NAMALWA (cell line): ENCODE measurements at regions not wholly inside any gene's neighbourhood (a gene's known extent, or its start where the extent isn't known, plus 50 kb on each side); places are given as distances from the start of the nearest gene placed in this dataset.
A peak's percentile ranks its signal among the peaks of the same experiment; 100 is the strongest.

Experiments
- DNase-seq: peaks from one replicate; pipeline ENCODE4 v3.0.0-alpha.2; 2015; ENCODE audit warnings: low spot score

DNA sequence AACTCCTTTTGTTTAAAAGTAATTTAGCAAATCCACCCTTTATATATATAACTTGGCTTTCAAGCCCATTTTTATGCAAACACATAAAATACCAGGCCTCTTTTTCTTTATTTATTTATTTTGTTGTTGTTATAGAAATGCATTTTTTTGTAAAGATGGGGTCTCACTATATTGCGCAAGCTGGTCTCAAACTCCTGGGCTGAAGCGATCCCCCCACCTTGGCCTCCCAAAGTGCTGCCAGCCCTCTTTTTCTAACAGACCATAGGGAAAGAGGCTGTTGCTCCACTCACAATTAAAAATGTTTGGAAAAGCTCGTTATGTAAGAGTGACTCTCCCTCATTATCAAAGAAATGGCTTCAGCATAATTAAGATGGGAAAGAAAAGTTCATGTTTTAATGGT lies 440.9 kb downstream of the HACE1 start:
- DNase-seq: no peak

- DNase-seq: no peak
Observed at GRCh38 chr6:104418125-104418524, 441.6 kb downstream of the HACE1 start.

DNA sequence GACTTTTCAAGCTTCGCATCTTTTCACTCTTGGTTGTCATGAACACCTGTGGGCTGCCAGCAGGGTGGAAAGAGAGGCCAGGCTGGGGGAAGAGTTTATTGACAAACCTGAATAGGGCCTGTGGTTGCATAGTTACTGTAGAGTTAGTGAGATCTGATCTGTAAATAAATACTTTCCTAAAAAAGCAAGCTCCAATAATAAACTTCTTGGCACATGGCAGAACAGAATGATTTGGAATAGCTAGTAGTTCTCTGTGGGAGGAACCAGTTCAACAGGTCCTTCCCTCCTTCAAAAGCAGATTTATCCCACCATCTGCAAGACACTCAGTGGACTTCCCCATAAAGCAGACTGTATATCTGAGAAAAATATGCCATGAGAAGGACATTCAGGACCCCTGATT lies 445.0 kb downstream of the HACE1 start:
- no peak for DNase-seq

DNA sequence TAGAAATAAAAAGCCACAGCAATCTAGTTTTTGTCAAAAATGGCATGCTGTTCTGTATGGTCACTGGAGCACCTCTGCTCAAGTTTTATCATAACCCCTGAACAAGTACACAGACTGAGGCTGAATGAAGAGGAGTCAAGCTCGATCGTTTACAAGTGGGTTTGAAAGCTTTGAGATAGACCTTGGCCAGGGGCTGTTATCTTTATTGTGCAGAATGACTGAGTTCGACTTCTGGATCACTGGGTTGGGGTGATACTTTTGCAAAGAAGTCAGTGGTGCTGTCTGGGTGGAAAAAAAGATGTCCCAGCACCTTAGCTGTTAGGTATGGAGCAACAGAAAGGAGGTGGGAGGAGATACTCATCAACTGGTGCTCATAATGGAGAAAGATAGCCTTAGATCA lies 446.0 kb downstream of the HACE1 start:
- DNase-seq: no peak

DNA sequence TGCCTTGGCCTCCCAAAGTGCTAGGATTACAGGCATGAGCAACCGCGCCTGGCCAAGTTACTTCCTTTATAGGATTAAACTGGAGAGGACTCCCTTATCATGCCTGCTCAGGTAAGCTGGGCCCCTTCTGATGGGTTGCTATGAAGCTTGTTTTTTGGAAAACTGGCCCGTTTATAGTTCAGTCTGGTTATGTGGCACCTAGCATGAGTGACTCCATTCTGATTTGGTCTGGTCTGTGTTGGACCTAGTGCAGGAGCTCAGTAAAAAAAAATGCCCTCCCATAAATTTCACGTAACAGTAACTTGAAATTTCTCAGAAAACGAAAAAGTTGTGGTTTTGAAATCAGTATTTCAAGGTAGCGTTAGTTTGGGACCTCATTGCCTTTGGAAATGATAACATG lies 448.4 kb downstream of the HACE1 start:
- DNase-seq: no peak

DNA sequence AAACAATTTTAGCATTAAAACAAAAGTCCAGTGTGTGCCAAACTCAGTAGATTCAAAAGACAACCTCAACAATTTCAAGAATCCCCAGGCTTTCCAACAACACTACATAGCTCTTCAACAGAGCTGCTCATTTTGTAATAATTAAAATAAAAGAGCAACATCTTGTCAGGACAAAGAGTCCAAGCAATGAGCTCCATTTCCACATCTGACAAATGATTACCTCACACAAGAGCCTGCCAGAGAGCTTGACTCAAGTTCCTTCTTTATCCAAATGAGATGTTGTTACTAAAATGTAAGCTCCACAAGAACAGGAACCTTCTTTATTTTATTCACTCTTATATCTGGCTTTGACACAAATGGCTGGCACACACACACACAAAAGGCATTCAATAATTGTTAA lies 449.8 kb downstream of the HACE1 start:
- no peak for DNase-seq

DNA sequence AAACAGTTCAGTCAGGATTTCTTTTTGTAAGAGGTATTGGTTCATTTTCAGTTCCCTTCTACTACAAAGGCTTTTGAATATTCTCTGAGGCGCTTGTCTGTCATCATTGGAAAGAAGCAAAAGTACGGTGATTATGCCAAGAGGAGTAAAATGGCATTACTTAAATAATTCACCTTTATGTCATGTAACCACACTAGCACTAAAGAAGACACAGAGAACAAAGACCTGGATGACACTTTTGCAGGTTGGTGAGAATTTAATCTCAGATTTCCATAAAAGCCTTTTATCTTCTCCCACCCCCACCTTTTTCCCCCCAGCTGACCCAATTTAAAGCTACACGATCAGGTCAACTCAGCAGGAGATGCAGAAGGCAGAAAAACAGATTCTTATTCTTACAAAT lies 451.8 kb downstream of the HACE1 start:
- no peak for DNase-seq

DNA sequence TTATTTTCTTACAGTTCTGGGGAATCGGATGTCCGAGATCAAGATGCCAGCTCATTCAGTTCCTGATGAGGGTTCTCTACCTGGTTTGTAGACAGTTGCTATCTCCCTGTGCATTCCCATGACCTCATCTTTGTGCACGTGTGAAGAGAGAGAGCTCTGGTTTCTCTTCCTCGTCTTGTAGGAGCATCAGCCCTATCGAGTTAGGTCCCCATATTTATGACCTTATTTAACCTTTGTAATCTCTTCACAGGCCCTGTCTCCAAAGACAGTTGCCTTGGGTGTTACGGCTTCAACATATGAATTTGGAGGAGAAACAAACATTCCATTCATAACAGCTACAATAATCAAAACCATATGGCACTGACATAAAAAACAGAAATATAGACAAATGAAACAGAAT lies 455.3 kb downstream of the HACE1 start:
- DNase-seq: peak; percentile 22

GRCh38 chr6:104402572-104402971 lies 457.1 kb downstream of the HACE1 start:
- no peak for DNase-seq

DNA sequence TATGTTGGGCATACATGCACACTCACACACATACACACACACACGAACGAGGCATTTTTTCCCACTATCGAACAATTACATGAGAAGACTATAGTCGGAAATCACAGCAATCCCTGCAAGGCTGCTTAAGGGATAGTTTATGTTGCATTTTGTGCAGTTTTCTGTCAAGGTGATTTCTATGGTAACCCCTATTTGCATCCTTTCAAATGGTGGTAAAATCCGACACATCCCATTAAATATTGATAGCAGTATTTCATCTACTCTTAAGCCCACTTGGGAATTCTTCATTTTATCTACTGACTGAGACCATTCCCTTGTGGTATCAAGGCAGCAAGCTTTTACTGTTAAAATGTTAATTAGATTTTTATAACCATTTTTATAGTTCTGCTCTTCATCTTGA lies 457.8 kb downstream of the HACE1 start:
- no peak for DNase-seq

DNA sequence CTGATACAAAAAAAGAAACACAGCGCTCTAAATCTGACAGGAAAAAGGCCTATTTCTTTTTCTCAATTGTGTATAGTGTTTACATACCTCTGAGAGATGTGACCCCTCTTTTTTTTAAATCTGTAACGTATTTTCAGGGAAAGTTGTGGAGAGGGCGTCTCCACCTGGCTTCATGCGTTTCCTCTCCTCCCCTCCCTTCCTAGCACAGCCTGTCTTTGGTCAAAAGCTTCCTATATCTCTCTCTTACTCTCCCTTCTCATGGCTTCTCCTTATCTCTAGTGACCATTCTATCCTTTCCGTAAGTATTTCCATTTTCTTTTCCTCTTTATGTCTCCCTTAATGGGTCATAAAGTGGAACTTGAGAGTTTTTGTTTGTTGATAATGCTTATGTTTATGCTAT lies 458.9 kb downstream of the HACE1 start:
- DNase-seq: no peak

- DNase-seq: peak; percentile 10
Observed at GRCh38 chr6:104396077-104396476, 463.6 kb downstream of the HACE1 start.

DNA sequence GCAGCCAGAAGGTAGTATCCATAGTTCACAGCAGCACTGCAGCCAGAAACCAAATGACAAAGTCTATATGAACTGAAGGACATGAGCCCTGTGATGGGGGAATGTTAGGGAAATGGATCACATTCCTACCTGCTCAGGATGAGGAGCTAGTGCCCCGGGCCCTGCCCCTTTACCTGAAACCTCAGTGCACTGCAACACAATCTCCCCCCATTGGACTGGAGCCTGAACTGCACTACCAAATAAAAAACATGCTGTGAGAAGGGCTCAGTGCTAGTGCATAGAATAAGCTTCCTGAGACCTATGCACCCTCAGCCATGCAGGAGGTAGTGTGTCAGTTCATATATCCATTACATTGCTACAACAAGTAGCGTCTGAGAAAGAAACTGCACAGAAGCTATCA lies 477.8 kb downstream of the HACE1 start:
- no peak for DNase-seq

- no peak for DNase-seq
Observed at GRCh38 chr6:104365451-104366234, 494.1 kb downstream of the HACE1 start.

DNA sequence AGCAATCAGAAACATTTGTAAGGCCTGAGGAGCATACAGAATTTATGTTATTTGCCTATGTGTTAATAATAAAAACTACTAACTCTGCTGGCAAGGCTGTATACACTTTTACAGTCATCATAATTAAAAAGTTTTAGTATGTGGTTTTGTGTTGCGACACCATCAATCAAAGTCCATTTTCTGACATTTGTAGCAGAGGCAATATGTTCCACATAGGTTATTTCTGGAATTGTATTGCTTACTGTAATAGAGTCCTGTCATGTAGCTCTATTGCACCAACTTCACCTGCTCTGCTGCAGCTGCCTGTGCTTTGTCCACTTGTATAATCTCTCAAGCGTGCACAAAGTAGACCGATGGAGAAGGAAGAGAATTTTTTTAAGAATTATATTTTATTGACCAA lies 501.8 kb downstream of the HACE1 start:
- no peak for DNase-seq

DNA sequence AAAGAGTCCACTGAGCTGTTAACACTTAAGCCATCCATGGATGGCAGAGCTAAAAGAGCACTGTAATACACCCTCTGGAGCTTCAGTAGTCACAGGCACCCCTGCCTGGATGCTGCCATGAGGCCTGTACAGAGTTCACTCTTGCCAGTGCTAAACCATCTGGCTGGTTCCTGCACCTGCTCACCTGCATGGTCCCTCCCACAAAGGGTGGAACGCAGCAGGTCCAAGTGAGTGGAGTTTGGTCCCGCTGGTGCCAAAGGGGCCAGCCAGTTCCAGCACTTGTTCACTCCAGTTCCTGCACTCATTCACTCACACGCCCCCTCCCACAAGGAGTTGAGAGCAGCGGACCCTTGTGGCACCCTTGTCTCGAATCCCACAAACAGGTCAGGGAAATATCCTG lies 503.5 kb downstream of the HACE1 start:
- no peak for DNase-seq

GRCh38 chr6:104349191-104349590 lies 510.5 kb downstream of the HACE1 start:
- no peak for DNase-seq

DNA sequence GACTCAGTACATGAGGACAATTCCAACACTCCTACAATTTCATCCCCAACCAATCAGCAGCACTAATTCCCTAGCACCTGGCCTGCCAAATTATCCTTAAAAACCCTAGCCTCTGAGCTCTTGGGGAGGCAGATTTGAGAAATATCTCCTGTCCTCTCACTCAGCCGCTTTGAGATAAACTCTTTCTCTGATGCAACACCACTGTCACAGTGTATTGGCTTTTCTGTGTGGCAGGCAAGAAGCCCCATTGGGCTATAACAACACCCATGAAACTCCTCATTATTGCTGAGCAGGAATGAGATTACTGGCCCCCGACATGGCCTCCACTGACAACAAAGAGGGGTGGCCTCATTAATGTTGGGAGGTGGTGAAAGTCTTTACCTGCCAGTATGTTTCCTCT lies 515.5 kb downstream of the HACE1 start:
- no peak for DNase-seq

DNA sequence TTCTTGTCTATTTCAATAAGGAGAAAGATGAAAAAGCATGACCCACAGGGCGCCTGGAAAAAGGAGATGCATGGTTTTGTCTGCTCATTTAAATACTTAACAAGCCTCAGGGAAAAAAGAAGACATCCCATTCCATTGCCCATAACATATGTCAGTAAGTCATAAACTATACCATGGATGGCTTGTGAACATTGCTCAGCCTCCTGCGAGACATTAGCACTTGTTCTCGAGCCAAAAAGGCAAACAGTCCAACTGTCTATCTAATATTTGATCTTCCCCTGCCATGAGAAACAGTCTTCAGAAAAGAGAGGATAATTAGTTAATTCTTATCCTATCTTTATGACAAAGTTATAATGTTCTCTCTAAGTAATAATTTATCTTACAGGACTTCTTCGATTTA lies 527.4 kb downstream of the HACE1 start:
- no peak for DNase-seq

- DNase-seq: no peak
Observed at GRCh38 chr6:104326173-104327001, 533.3 kb downstream of the HACE1 start.

DNA sequence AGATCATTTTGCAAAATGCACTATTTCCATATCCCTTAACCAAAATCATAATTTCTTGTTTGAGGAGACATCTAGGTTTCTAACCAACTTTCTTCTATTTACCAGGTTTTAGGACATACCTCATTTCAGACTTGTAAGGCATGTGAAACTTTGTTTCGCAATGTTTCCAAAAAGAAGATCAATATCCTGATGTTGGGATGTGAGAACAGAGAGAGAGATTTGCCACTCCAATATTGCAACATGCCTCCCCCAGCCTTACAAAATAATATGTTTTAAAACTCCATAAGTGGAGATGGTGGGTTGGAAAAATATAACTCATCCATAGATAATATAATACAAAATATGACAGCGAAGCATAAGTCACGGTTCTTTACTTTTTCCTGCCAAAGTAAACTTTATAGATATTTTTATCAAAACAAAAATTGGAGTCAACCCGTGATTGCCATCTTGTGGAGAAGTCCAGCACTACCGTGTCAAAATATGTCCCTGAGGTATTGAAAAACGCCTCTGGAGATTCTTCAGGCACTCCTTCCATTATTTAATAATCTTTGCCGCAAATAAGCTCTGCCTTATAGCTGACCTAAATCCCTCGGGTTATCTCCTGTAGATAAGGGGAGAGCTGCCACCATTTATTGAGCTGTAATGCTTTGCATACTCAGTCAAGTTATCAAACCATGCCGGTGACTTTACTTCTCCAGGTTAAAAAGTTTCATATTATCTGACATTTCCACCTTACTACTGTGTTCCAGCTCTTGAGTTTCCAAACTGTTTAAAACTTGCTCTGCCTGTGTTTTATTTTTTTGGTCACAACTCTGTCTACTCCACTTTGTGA lies 534.2 kb downstream of the HACE1 start:
- DNase-seq: peak; percentile 54

DNA sequence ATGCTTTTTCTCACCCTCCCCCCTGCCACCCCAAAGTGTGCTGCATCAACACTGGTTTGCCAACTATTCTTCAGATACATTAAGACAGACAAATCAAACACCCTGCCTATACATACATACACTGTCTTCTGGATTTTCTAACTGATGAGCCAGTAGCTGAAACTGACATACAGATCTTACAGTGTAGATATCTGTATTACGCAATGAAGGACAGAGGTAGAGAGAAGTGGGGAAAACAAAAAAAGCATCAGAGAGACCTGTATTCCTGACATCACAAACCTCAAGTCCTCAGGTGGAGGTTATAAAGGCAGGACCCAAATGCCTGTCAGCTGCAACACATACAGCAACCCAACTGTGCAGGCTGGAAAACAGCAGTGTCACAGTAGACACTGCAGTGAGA lies 535.4 kb downstream of the HACE1 start:
- no peak for DNase-seq

- no peak for DNase-seq
Observed at GRCh38 chr6:104322841-104323240, 536.9 kb downstream of the HACE1 start.
